Gastroesophageal sphincter (tissue), 3 donors: ENCODE measurements at regions not wholly inside any gene's neighbourhood (a gene's known extent, or its start where the extent isn't known, plus 50 kb on each side); places are given as distances from the start of the nearest gene placed in this dataset.

Source experiments
- CTCF ChIP-seq, 4 experiments: fragments of 200-600 bp in 2 of 4; fragments of 450-650 bp in 2 of 4; sonication (generic) in 1 of 4; IDR thresholded peaks; one replicate each; pipeline ENCODE4 v1.5.1; 2017 to 2019; ENCODE audit warnings: antibody characterized with exemption in 4 of 4, mild to moderate bottlenecking in 2 of 4, moderate library complexity in 2 of 4
- EP300 ChIP-seq: sonication (generic); formaldehyde crosslinking; IDR thresholded peaks from one replicate; pipeline ENCODE4 v1.6.1; 2017; ENCODE audit warnings: antibody characterized with exemption, mild to moderate bottlenecking
- POLR2A ChIP-seq, 2 donors: fragments of 450-650 bp; IDR thresholded peaks; one replicate each; pipeline ENCODE4 v1.6.1; 2017; ENCODE audit warnings: antibody characterized with exemption in 2 of 2, mild to moderate bottlenecking in 2 of 2, moderate library complexity in 1 of 2
- POLR2AphosphoS5 ChIP-seq: sonication (generic); formaldehyde crosslinking; IDR thresholded peaks from one replicate; pipeline ENCODE4 v1.6.1; 2017; ENCODE audit warnings: antibody characterized with exemption

DNA sequence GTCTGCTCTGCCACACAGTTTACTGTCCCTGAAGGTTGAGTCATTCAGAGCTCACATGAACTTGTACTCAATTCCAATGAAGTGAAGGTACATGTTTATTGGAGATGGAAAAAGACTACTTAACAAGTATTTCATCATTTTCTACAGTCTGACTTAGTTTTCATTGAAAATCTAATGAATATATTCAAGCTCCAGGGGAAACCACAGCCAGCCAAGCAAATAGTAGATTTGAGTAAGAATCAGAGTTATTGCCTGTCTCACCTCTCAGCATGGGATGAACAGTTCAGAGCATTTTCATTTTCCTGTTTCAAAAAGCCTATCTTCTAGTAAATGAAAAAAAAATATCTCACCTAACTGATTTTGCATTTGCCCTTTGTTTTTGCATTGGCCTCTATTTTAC is 1249.4 kb upstream of the DIAPH2 start:
- no peak for TF ChIP-seq CTCF (IDR thresholded peaks at IDR 0.05)
- no peak for TF ChIP-seq POLR2A (IDR thresholded peaks at IDR 0.05)
- no peak for TF ChIP-seq EP300
- TF ChIP-seq POLR2AphosphoS5: no peak
